ENCODE measurements at regions not wholly inside any gene's neighbourhood (a gene's known extent, or its start where the extent isn't known, plus 50 kb on each side); places are given as distances from the start of the nearest gene placed in this dataset.

- DNase-seq, result no peak
Observed at GRCh38 chr9:99327667-99328066, 105.6 kb downstream of the SEC61B start.

GRCh38 chr9:99335280-99335679 lies 113.2 kb downstream of the SEC61B start:
- DNase-seq, result no peak

- no peak for DNase-seq
Observed at GRCh38 chr9:99336005-99336404, 113.9 kb downstream of the SEC61B start.

GRCh38 chr9:99336531-99336930 lies 114.4 kb downstream of the SEC61B start:
- no peak for DNase-seq

- no peak for DNase-seq
Observed at GRCh38 chr9:99340281-99340680, 118.2 kb downstream of the SEC61B start.

- no peak for DNase-seq
Observed at GRCh38 chr9:99341686-99342085, 119.6 kb downstream of the SEC61B start.

GRCh38 chr9:99345451-99345850 lies 123.4 kb downstream of the SEC61B start:
- DNase-seq, result no peak

GRCh38 chr9:99345942-99346341 lies 123.9 kb downstream of the SEC61B start:
- no peak for DNase-seq

- DNase-seq, result no peak
Observed at GRCh38 chr9:99347568-99347967, 125.5 kb downstream of the SEC61B start.

- no peak for DNase-seq
Observed at GRCh38 chr9:99348289-99348688, 126.2 kb downstream of the SEC61B start.

GRCh38 chr9:99349870-99350269 lies 127.8 kb downstream of the SEC61B start:
- no peak for DNase-seq

- no peak for DNase-seq
Observed at GRCh38 chr9:99350461-99350860, 128.4 kb downstream of the SEC61B start.

- no peak for DNase-seq
Observed at GRCh38 chr9:99351647-99352046, 129.6 kb downstream of the SEC61B start.

- DNase-seq, result no peak
Observed at GRCh38 chr9:99352826-99353225, 130.7 kb downstream of the SEC61B start.

GRCh38 chr9:99353408-99353807 lies 131.3 kb downstream of the SEC61B start:
- DNase-seq, result no peak

- DNase-seq, result no peak
Observed at GRCh38 chr9:99354104-99354503, 132.0 kb downstream of the SEC61B start.

GRCh38 chr9:99356512-99356971 lies 134.5 kb downstream of the SEC61B start:
- no peak for DNase-seq

- no peak for DNase-seq
Observed at GRCh38 chr9:99357575-99357974, 135.5 kb downstream of the SEC61B start.

GRCh38 chr9:99358668-99359067 lies 136.6 kb downstream of the SEC61B start:
- no peak for DNase-seq

GRCh38 chr9:99359336-99359735 lies 137.3 kb downstream of the SEC61B start:
- no peak for DNase-seq

GRCh38 chr9:99360026-99360425 lies 137.9 kb downstream of the SEC61B start:
- DNase-seq, result no peak

- DNase-seq, result no peak
Observed at GRCh38 chr9:99361817-99362216, 139.7 kb downstream of the SEC61B start.

GRCh38 chr9:99362321-99362720 lies 140.2 kb downstream of the SEC61B start:
- DNase-seq, result no peak

GRCh38 chr9:99363509-99363908 lies 141.4 kb downstream of the SEC61B start:
- DNase-seq, result no peak

- no peak for DNase-seq
Observed at GRCh38 chr9:99365233-99365980, 143.3 kb downstream of the SEC61B start.

All from NCI-H1436 treated with DMSO at 0.1 percent for 48 hours (cell line).